ENCODE measurements at regions not wholly inside any gene's neighbourhood (a gene's known extent, or its start where the extent isn't known, plus 50 kb on each side); places are given as distances from the start of the nearest gene placed in this dataset.

DNA sequence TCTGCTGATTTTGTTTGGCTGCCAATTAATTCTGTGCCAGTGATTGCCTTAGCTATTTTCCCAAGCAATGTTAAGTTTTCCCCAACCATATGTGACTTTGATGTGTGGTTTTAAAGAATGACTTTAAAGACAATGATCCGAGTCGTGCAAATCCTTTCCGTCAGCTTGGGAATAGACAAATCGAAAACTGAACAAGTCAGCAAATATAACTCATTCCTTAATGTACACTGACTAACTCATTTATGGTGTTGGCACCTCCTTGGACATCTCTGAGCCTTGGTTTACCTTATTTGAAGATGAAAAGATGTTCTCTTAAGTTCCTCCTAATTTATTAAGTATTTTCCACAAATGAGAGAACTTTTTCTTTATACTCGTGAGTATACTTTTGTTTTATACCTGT, 249.4 kb upstream of the SLCO3A1 start:
- TF ChIP-seq POLR2AphosphoS5 (IDR thresholded peaks at IDR 0.05; ENCODE audit: low read depth, low read length) = no peak
- TF ChIP-seq POLR2A (IDR thresholded peaks at IDR 0.05; ENCODE audit: low read depth, low read length) = no peak
- TF ChIP-seq TAF1 (IDR thresholded peaks at IDR 0.05; ENCODE audit: low read depth, low read length) = no peak
- no peak for TF ChIP-seq POU2F2 (IDR thresholded peaks at IDR 0.05; ENCODE audit: low read depth, low read length)
- no peak for TF ChIP-seq PAX5 (IDR thresholded peaks at IDR 0.05; ENCODE audit: insufficient read depth, low read length, severe bottlenecking)
- TF ChIP-seq SPI1 (IDR thresholded peaks at IDR 0.05; ENCODE audit: low read depth, low read length) = no peak

Data from GM12891 (cell line).